Peyer's patch (tissue), 4 donors: ENCODE measurements at regions not wholly inside any gene's neighbourhood (a gene's known extent, or its start where the extent isn't known, plus 50 kb on each side); places are given as distances from the start of the nearest gene placed in this dataset.

ENCODE experiments used
- CTCF ChIP-seq, 6 experiments: fragments of 450-650 bp in 4 of 6; fragments of 200-600 bp in 2 of 6; sonication (generic) in 1 of 6; IDR thresholded peaks; one replicate each; pipeline ENCODE4 v1.5.1; 2017 to 2019; ENCODE audit warnings: antibody characterized with exemption in 6 of 6, mild to moderate bottlenecking in 3 of 6, moderate library complexity in 1 of 6
- POLR2A ChIP-seq, 2 donors: fragments of 450-650 bp; IDR thresholded peaks; one replicate each; pipeline ENCODE4 v1.5.1; 2017; ENCODE audit warnings: antibody characterized with exemption in 2 of 2, mild to moderate bottlenecking in 2 of 2, moderate library complexity in 2 of 2

DNA sequence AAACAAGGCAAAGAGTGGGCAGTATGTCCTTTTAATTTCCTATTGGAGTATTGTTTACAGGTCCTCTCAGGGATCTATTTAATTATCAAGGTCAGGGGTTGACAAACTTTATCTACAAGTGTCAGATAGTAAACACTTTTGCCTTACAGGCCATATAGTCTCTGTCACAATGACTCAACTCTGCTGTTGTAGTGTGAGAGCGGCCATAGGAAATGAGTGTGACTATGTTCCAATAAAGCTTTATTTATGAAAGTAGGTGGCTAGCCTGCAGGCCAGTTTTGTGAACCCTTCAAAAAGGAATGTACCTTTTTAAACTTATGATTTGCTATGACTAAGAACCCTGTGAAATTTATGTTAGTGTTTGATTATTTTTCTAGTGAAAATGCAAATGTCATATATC is 156.1 kb downstream of the GPAT3 start:
- TF ChIP-seq POLR2A (IDR thresholded peaks at IDR 0.05) (no peak), CTCF (IDR thresholded peaks at IDR 0.05) (no peak)
